GM12872 (cell line): ENCODE measurements at regions not wholly inside any gene's neighbourhood (a gene's known extent, or its start where the extent isn't known, plus 50 kb on each side); places are given as distances from the start of the nearest gene placed in this dataset.

Source experiments
- TF ChIP-seq, protein P1 (sequence below): IDR thresholded peaks from 3 replicates; pipeline ENCODE4 v1.5.1; 2011; ENCODE audit warnings: low read depth, mild to moderate bottlenecking, low read length, moderate library complexity; ENCODE audit not compliant: insufficient read depth

DNA sequence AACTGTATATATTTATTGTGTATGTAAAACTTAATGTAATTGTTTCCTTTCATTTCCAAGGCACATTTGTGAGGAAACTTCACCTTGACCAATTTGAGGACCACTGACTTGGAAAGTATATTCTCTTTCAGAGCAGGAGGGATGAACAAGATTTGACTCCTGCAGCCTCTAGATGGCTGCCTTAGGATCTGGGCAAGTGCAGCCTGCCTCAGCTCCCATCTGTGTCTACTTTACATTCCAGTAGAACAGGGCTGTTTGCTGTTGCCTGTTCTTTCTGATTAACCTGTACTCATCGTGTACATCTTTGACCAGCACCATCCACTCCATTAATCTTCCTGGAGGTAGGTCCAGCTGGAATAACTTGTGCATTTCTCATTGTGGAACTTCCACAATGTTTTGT, 312.8 kb downstream of the HLX start:
- TF ChIP-seq, protein P1, sequence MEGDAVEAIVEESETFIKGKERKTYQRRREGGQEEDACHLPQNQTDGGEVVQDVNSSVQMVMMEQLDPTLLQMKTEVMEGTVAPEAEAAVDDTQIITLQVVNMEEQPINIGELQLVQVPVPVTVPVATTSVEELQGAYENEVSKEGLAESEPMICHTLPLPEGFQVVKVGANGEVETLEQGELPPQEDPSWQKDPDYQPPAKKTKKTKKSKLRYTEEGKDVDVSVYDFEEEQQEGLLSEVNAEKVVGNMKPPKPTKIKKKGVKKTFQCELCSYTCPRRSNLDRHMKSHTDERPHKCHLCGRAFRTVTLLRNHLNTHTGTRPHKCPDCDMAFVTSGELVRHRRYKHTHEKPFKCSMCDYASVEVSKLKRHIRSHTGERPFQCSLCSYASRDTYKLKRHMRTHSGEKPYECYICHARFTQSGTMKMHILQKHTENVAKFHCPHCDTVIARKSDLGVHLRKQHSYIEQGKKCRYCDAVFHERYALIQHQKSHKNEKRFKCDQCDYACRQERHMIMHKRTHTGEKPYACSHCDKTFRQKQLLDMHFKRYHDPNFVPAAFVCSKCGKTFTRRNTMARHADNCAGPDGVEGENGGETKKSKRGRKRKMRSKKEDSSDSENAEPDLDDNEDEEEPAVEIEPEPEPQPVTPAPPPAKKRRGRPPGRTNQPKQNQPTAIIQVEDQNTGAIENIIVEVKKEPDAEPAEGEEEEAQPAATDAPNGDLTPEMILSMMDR: no peak

DNA sequence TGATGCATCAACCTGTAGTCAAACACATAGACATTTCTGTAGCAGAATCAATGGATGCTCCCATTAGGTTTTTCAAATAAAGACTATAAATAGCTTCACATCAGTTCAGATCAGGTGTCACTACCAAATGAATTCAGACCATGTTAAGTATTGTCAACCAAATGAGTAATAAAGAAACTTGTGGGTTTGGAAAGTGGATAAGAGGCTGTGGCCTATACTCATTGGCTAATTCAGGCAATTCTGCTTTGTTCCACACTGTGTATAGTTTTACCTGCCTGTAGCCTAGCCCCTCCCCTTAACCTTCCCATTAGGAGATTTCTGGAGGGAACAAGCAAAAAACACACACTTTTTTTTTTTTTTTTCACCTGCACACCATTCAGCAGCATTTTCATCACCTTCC, 321.2 kb downstream of the HLX start:
- TF ChIP-seq, protein P1: no peak

DNA sequence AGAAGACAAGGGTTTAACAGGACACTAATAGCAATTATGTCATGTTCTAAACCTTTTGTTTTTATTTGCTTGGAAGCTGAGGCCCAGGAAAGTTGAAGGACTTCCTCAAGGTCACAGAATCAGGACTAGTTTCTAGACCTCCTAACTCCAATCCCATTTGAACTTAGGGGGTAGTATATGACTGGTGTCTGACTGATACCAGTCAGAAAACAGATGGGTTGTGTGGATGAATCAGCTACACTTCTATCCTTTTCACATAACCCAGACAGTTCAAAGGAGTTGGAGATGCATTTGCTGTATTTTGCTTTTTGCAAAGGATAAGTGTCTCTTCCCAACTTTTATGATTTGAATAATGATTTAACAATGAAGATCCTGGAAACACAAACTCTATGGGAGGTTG, 322.5 kb downstream of the HLX start:
- TF ChIP-seq, protein P1: no peak

DNA sequence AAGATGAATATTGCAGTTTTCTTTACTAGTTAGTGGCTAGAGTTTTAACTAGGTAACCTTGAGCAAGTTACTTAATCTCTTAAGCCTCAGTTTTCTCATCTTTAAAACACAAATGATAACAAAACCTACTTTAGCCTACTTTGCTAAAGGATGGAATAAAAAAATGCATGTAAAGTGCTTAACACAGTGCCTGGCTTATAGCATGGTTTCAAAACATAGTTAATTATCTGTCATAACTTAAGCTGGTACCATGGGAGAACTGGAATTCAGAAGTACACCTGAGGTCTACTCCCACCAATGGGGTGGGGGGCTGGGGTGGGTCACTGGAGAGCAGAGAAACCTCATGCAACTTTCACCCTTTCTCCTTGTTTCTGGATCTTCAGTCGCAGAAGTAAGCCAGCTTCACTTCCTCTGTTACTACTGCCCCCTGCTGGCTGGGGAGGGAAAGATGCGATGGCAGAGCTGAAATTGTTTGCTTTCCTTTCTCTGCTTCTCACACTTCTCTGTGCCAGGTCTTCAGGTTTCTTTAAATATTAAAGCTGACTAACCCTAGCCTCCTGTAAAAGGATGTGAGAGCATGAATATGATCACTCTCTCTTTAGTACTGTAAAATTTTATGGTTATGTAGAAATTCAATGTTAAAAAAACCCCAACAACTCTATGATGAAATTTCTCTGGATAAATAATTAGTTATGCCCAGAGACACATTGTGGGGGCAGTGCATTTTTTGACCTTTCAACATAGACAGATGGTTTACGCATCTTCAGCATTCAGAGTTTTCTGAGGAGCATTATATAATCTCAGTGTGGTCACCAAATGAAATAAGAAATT, 324.2 kb downstream of the HLX start:
- TF ChIP-seq, protein P1: peak; percentile 90

DNA sequence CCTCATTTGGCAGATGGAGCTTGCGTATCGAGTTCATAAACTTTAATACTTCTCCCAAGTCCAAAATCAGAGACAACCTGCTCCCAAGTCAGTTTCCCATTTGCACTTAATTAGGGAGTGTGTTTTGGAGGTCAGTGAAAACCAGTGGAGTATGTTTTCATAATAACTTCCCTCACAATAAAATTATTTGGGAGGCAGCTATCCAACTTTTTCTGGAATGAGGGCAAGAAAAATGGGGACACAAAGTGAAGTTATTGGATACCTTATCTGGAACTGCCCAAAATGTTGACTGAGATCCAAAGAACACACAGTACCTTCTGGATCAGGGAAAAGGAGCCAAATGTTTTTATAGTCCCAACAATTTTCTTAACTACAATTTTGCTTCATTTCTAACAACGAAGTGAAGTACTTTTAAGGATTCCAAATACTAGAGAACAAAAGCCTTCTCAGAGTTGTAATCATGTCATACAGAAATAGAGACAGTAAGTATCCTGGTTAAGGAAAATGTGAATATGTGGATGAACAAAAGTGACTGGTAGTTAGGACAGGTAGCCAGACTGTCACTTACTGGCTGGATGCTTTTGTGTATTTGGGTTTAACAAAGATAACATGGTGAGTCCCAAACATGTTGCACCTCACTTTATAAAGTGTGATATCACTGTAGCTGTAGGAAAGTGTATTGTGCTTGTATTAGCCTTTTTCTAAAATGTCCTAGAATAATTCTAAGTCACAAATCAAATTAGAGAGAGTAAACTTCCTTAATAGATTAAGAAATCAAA, 325.0 kb downstream of the HLX start:
- TF ChIP-seq, protein P1: no peak

DNA sequence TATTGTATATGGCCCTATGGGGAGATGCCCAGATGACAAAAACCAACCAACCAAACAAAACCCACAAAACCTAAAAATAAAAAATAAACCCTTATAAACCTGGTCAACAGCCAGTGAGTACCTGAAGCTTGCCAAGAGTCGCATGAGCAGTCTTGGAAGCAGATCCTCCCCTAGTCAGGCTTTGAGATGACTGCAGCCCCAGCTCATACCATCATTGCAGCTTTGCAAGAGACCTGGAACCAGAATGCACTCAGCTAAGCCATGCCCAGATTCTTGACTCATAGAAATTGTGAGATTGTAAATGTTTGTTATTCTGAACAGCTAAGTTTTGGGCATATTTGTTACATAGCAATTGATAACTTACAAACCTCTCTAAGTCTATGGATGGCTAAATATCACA, 326.8 kb downstream of the HLX start:
- TF ChIP-seq, protein P1: no peak

DNA sequence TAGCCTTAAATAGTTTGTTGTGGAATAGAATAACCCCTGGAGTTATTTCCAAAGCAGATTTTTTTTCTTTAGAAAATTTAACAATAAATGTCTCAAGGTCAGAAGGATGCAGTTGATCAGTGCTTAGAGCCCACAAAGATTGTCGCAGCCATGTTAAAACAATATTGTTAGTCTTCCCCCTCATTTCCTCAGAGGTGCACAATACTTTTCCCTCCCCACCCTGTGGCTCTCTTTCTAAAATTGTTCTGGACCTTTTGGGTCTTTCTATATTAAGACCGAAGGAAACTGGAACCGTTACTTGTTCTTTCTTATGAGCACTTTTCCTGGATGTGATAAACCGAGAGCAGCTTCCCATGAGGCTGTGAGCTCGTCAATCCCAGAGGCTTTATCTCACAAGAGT, 333.7 kb downstream of the HLX start:
- TF ChIP-seq, protein P1: no peak
